GM21717 (cell line): ENCODE measurements at regions not wholly inside any gene's neighbourhood (a gene's known extent, or its start where the extent isn't known, plus 50 kb on each side); places are given as distances from the start of the nearest gene placed in this dataset.

Source experiments
- ATAC-seq: cut with Tn5 transposase; IDR thresholded peaks from one replicate; pipeline ENCODE4 v1.9.1; 2021; ENCODE audit warnings: mild to moderate bottlenecking, moderate library complexity; ENCODE audit not compliant: unreplicated experiment

DNA sequence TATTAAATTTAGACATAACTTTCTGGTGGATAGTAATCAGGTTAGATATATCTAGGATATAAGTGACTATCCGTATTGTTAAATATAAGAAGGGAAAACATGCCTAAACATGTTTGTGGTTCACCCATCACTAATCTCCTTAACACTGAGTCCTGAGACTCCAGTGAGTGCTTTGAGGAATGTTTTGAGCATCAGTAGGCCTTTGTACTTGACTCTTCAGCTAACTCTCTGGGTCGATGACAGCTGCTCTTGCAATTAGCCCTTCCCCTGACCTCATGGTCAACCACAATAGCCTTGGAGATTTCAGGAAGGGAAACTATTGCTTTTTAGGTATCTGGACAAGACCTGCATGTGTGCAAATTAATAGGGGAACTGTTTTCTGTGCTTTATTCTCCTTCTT is 716.8 kb downstream of the EPHA4 start:
- no peak for ATAC-seq

DNA sequence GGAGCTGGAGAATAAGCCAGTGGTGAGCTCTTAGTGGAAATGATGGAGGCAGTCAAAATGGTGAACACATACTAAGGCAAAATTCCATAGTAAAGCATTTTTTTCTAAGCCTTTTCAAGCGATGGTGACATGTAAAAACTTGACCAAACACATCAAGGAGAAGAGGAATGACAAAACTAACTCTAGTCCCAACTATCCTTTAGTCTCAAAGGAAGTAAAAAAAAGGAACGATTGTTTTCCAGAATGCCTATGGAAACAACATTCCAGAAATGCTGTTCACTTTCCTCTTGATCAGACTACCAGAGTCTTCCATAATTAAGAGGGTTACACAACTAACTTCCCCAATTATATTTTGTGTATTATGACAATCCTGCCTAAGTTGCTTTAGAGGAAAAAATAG is 715.6 kb downstream of the EPHA4 start:
- ATAC-seq = no peak

DNA sequence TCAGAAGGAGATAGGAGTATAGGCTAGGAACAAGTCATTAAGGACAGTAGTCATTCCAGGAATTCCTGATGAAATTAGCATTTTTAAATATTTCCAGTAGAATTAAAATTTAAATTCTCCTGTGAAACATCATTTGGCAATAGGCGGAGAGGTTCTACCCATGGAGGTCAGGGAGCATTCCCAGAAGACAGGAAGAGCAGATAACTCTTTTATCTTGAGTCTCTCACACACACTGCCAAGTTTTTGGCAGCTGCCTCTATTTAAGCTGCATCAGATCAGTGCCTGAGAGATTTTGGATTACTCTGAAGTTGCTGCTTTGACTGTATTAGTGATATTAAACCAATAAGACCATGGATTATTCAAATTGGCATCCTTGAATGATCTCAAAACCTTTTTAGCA is 714.7 kb downstream of the EPHA4 start:
- ATAC-seq = no peak

GRCh38 chr2:220858101-220858500 is 714.0 kb downstream of the EPHA4 start:
- no peak for ATAC-seq

DNA sequence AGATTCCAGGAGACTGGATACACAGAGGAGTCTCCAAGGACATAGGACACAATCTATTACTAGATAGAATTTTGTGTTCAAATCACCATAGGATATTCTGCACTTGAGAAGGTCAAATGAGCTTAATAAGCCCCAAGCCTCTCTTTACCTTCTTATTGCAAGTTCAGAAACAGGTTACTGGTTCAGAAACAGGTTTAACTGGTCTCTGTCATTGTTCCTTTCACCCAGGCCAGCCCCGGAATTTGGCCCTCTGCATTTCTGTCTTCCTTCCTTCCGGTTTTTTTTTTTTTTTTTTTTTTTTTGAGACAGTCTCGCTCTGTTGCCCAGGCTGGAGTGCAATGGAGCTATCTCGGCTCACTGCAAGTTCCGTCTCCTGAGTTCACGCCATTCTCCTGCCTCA is 700.2 kb downstream of the EPHA4 start:
- ATAC-seq = no peak

GRCh38 chr2:220876080-220876824 is 695.9 kb downstream of the EPHA4 start:
- no peak for ATAC-seq

GRCh38 chr2:220877491-220877890 is 694.6 kb downstream of the EPHA4 start:
- ATAC-seq = no peak

DNA sequence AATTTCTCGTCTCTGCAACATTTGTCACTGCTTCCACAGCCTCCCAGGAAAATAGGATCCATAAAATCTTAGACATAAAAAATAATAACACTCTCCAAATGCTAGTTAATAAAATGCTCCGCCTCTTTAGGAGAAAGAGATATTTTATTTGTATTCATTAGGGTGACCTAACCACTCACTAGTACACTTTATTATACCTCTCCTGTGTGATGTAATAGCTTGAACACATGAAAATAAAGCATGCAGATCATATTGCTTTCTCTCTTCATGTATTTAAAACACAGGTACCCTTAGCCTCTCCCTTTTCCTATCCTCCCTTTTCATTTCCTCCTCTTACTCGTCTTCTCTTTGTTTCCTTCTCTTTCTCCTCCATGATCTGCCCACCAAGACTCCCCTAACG is 694.2 kb downstream of the EPHA4 start:
- no peak for ATAC-seq

DNA sequence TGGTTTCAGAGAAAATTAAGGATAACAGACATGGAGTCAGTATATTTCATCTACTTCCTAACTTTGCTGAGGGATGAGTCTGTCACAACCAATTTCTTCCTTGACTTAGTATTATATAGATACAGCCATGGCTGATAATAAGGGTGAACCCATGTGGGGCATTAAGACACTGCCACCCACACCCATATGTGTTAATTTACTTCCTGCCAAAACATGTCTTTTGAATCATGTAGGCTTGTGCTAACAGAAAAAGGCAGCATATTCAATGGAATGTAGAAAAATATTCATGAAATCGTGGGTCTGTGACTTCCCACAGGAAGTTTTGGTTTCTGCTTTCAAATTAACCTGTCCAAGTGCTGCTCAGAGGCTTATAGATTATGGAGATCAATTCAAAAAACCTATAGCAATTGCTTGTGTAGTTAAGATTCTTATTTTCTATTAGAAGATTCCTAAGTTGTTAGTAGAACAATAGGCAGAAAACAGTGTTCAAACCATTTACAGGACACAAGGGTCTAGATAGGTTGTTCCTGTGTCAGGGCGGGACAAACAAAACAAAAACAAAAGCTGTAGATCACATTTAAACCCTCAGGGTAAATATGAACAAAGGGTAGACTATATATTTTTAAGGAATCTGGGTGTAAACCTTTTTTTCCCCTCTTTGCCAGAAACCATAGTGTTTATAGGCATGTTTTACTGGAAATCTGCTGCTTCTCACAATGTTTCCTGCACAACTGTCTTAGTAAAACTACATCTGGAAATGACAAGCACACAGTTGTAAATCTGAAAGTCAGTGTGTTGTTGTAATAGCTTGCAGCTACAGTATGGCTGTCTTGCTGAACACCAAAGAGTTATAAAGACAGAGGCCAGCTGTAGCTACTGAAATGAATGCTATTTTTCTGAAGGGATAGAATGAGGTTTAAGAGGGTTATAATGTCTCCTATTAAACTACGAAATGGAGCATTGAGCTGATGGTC is 691.2 kb downstream of the EPHA4 start:
- no peak for ATAC-seq

DNA sequence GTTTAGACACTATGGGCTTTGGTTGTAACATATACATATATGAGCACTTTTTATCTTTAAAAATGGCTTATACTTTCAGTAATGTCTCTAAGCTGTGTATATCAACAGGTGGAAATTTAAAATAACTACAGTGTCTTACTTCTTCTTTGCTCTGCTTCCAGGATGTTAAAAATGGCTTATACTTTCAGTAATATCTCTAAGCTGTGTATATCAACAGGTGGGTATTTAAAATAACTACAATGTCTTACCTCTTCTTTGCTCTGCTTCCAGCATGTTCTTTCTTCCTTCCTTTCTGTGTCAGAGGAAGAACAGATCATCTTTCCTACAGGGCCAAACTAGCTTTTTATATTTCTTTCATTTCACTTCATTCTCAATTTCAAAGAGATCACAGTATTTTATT is 689.6 kb downstream of the EPHA4 start:
- no peak for ATAC-seq

GRCh38 chr2:220885593-220885992 is 686.5 kb downstream of the EPHA4 start:
- no peak for ATAC-seq

DNA sequence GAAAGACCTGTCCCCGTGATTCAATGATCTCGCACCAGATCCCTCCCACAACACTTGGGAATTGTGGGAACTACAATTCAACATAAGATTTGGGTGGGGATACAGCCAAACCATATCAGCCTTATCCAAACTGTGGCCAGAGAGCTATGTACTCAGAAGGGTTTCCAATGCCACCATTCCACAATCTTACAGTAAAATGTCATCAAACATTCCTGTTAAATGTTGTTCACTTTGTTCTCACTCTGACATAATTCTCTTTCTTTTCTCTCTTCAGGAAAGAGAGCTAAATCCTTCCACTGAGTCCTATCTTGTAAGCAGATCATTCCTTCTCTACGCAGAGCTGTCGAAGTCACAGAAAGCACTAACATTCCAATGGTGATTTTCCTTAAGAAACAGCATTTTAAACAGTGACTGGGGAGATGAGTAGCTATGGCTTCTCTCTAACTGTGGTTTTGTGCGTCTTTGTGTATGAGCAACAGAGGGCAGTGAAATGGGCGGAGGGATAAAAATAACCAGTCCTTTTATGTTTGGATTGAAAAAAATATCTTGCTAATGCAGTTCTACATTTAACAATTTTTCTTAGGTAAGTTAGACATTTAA is 684.7 kb downstream of the EPHA4 start:
- no peak for ATAC-seq

GRCh38 chr2:220887876-220888275 is 684.2 kb downstream of the EPHA4 start:
- ATAC-seq = no peak

- ATAC-seq = no peak
These were observed 681.2 kb downstream of the EPHA4 start for GRCh38 chr2:220890931-220891330.

GRCh38 chr2:220891405-220891804 is 680.7 kb downstream of the EPHA4 start:
- no peak for ATAC-seq

DNA sequence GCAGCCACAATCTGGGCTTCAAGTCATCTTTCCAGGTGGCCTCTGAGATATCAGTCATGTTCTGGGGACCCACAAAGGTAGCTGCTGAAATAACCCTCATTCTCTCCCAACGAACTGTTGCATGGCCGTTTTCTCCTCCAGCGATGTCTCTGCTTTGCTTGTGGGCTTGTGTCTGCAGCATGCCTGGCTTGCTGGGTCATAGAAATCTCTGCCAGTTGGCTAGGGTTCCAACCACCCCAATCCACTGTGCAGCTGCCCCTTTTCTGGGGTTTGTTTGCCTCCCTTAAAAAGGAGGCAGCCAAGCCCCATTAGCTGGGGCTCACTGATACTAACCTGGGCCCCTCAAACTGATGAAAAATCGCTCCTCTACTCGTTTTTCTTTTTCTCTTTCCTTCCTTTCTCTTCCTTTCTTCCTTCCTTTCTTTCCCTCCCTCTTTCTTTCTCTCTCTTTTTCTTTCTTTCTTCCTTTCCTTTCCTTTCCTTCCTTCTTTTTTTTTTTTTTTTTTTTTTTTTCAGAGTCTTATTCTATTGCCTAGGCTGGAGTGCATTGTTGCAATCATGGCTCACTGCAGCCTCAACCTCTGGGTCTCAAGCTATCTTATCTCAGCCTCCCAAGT is 680.0 kb downstream of the EPHA4 start:
- ATAC-seq = no peak

DNA sequence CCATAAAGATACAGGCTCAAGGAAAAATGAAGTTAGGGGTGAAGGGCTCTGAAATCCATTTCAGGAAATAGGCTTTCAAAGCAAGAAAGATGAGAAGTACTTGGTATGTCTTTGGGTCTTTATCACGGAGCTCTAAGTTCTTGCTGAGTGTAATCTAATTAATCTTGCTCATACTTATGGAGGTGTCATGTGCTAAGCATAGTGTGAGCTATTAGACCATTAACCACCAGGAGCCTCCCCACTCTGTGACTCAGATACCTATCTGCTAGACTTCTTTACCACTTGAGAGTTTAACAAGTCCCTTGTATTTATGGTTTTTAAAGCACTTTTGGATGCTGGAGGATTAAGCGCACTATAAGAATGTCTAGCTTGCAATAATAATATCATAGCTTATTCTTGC is 678.7 kb downstream of the EPHA4 start:
- no peak for ATAC-seq

GRCh38 chr2:220894069-220894468 is 678.0 kb downstream of the EPHA4 start:
- no peak for ATAC-seq

DNA sequence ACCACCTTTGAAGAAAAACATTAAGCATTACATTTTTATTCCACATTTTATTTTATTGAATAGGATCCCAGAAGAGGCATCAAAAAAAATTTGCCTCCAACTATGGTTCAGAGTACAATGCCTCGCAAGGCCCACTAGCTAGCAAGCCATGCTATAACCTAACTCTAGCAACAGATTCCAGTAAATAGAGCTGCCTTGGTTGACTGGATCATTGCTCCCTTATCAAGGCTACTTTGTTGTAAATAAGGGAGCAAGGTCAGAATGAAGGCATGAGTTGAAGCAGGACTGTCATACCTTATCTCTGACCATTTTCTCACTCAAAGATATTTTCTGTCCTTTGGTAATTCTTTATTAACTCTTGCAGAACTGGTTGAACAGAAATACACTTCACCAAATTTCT is 672.6 kb downstream of the EPHA4 start:
- no peak for ATAC-seq

GRCh38 chr2:220904015-220904414 is 668.1 kb downstream of the EPHA4 start:
- ATAC-seq = no peak

DNA sequence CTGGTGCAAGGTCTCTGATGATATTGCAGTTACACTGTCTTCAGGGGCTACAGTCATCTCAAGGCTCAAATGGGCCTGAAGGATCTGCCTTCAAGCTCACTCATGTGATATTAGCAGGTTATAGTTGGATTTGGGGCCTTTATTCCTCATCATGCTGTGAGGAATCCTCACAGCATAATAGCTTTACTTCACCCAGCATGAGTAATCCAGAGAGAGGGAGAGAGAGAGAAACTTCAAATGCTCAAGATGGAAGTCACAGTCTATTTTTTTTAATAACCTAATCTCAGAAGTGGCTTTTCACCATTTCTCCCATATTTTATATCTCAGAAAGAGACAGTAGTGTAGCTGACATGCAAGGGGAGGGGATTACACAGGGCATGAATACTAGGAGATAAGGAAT is 658.7 kb downstream of the EPHA4 start:
- ATAC-seq = no peak
